ENCODE measurements at regions not wholly inside any gene's neighbourhood (a gene's known extent, or its start where the extent isn't known, plus 50 kb on each side); places are given as distances from the start of the nearest gene placed in this dataset.
"Not testable (repeated sequence)": the region's sequence is repeated elsewhere in the genome, so short reads cannot be mapped to it uniquely, and the experiment has no call there.

GRCh38 chr7:49597805-49598204, 175.6 kb upstream of the VWC2 start:
- Histone ChIP-seq H3K79me2 (ENCODE audit: insufficient read depth, low read length) (no peaks in the 10 kb centered on the region), H3K4me3 (ENCODE audit: low read length, poor library complexity, severe bottlenecking) (no peak overlapping the region), H3K9me3 (ENCODE audit: insufficient read depth, low read depth, low read length) (no peaks in the 10 kb centered on the region), H3K9me2 (replicated peaks; ENCODE audit: low read depth, low read length) (no peaks in the 10 kb centered on the region), H3K9ac (ENCODE audit: low read depth, low read length, poor library complexity, severe bottlenecking) (no peak overlapping the region), H3K27me3 (ENCODE audit: insufficient read depth, low read length, poor library complexity, severe bottlenecking) (no peaks in the 10 kb centered on the region), H2AFZ (ENCODE audit: low read length) (no peak overlapping the region), H3K36me3 (ENCODE audit: insufficient read depth, low read length) (no peaks in the 10 kb centered on the region), H3K4me2 (ENCODE audit: low read depth, low read length, poor library complexity, severe bottlenecking) (no peak overlapping the region), H4K20me1 (ENCODE audit: insufficient read depth, low read length, poor library complexity, severe bottlenecking) (no peaks in the 10 kb centered on the region), H3K4me1 (ENCODE audit: insufficient read depth, low read length, poor library complexity, severe bottlenecking) (no peaks in the 10 kb centered on the region), H3F3A (ENCODE audit: low read depth) (no peaks in the 10 kb centered on the region)
- TF ChIP-seq EZH2phosphoT487 (IDR thresholded peaks at IDR 0.05; ENCODE audit: borderline replicate concordance) (no peak), CTCF (conservative IDR thresholded peaks at IDR 0.05; ENCODE audit: low read length) (no peak)

- Histone ChIP-seq H3K4me2 (ENCODE audit: low read depth, low read length, poor library complexity, severe bottlenecking) (no peak overlapping the region), H3K27me3 (ENCODE audit: insufficient read depth, low read length, poor library complexity, severe bottlenecking) (no peaks in the 10 kb centered on the region), H3K9ac (ENCODE audit: low read depth, low read length, poor library complexity, severe bottlenecking) (no peak overlapping the region), H3F3A (ENCODE audit: low read depth) (no peaks in the 10 kb centered on the region), H3K79me2 (ENCODE audit: insufficient read depth, low read length) (no peaks in the 10 kb centered on the region), H4K20me1 (ENCODE audit: insufficient read depth, low read length, poor library complexity, severe bottlenecking) (no peaks in the 10 kb centered on the region), H3K4me1 (ENCODE audit: insufficient read depth, low read length, poor library complexity, severe bottlenecking) (no peaks in the 10 kb centered on the region), H3K9me2 (replicated peaks; ENCODE audit: low read depth, low read length) (no peaks in the 10 kb centered on the region), H3K4me3 (ENCODE audit: low read length, poor library complexity, severe bottlenecking) (no peak overlapping the region), H3K36me3 (ENCODE audit: insufficient read depth, low read length) (no peaks in the 10 kb centered on the region), H3K9me3 (ENCODE audit: insufficient read depth, low read depth, low read length) (no peaks in the 10 kb centered on the region), H2AFZ (ENCODE audit: low read length) (no peak overlapping the region)
- TF ChIP-seq CTCF (conservative IDR thresholded peaks at IDR 0.05; ENCODE audit: low read length) (no peak), EZH2phosphoT487 (IDR thresholded peaks at IDR 0.05; ENCODE audit: borderline replicate concordance) (no peak)
Measured at GRCh38 chr7:49611951-49612350, 161.5 kb upstream of the VWC2 start.

- H3K9me3 ChIP-seq (ENCODE audit: insufficient read depth, low read depth, low read length), result no peaks in the 10 kb centered on the region
- no peak overlapping the region for H3K4me2 ChIP-seq (ENCODE audit: low read depth, low read length, poor library complexity, severe bottlenecking)
- H3K4me3 ChIP-seq (ENCODE audit: low read length, poor library complexity, severe bottlenecking), result no peak overlapping the region
- H3K27me3 ChIP-seq (ENCODE audit: insufficient read depth, low read length, poor library complexity, severe bottlenecking), result no peaks in the 10 kb centered on the region
- no peaks in the 10 kb centered on the region for H4K20me1 ChIP-seq (ENCODE audit: insufficient read depth, low read length, poor library complexity, severe bottlenecking)
- no peak for TF ChIP-seq CTCF (conservative IDR thresholded peaks at IDR 0.05; ENCODE audit: low read length)
- no peak for TF ChIP-seq EZH2phosphoT487 (IDR thresholded peaks at IDR 0.05; ENCODE audit: borderline replicate concordance)
- no peak overlapping the region for H3K9ac ChIP-seq (ENCODE audit: low read depth, low read length, poor library complexity, severe bottlenecking)
- no peak overlapping the region for H2AFZ ChIP-seq (ENCODE audit: low read length)
- H3F3A ChIP-seq (ENCODE audit: low read depth), result no peaks in the 10 kb centered on the region
- no peaks in the 10 kb centered on the region for H3K9me2 ChIP-seq (replicated peaks; ENCODE audit: low read depth, low read length)
- H3K79me2 ChIP-seq (ENCODE audit: insufficient read depth, low read length), result no peaks in the 10 kb centered on the region
- H3K36me3 ChIP-seq (ENCODE audit: insufficient read depth, low read length), result no peaks in the 10 kb centered on the region
- H3K4me1 ChIP-seq (ENCODE audit: insufficient read depth, low read length, poor library complexity, severe bottlenecking), result no peaks in the 10 kb centered on the region
Measured at GRCh38 chr7:49613759-49614158, 159.7 kb upstream of the VWC2 start.

- H3F3A ChIP-seq (ENCODE audit: low read depth); H3K36me3 ChIP-seq (ENCODE audit: insufficient read depth, low read length); H3K27me3 ChIP-seq (ENCODE audit: insufficient read depth, low read length, poor library complexity, severe bottlenecking); H3K9ac ChIP-seq (ENCODE audit: low read depth, low read length, poor library complexity, severe bottlenecking); H3K4me1 ChIP-seq (ENCODE audit: insufficient read depth, low read length, poor library complexity, severe bottlenecking); H4K20me1 ChIP-seq (ENCODE audit: insufficient read depth, low read length, poor library complexity, severe bottlenecking); H2AFZ ChIP-seq (ENCODE audit: low read length); H3K9me3 ChIP-seq (ENCODE audit: insufficient read depth, low read depth, low read length); H3K4me2 ChIP-seq (ENCODE audit: low read depth, low read length, poor library complexity, severe bottlenecking); H3K4me3 ChIP-seq (ENCODE audit: low read length, poor library complexity, severe bottlenecking); H3K9me2 ChIP-seq (replicated peaks; ENCODE audit: low read depth, low read length); H3K79me2 ChIP-seq (ENCODE audit: insufficient read depth, low read length): not testable (repeated sequence)
Measured at GRCh38 chr7:49614974-49615373, 158.5 kb upstream of the VWC2 start.

All from Loucy (cell line).